Coronary artery (tissue), 2 donors: ENCODE measurements at regions not wholly inside any gene's neighbourhood (a gene's known extent, or its start where the extent isn't known, plus 50 kb on each side); places are given as distances from the start of the nearest gene placed in this dataset.

Experiments
- DNase-seq: peaks from one replicate; pipeline ENCODE4 v3.0.0-alpha.2; 2017; ENCODE audit warnings: low spot score
- H3K27ac ChIP-seq, 2 donors: fragments of 200-600 bp; sonication (generic); one replicate each; pipeline ENCODE4 v1.5.1; 2016 to 2019
- H3K4me3 ChIP-seq: fragments of 200-600 bp; sonication (generic); 2 replicates; pipeline ENCODE4 v1.5.1; 2016; ENCODE audit warnings: mild to moderate bottlenecking, moderate library complexity
- CTCF ChIP-seq: fragments of 200-600 bp; sonication (generic); IDR thresholded peaks from one replicate; pipeline ENCODE4 v1.5.1; 2019; ENCODE audit warnings: antibody characterized with exemption

DNA sequence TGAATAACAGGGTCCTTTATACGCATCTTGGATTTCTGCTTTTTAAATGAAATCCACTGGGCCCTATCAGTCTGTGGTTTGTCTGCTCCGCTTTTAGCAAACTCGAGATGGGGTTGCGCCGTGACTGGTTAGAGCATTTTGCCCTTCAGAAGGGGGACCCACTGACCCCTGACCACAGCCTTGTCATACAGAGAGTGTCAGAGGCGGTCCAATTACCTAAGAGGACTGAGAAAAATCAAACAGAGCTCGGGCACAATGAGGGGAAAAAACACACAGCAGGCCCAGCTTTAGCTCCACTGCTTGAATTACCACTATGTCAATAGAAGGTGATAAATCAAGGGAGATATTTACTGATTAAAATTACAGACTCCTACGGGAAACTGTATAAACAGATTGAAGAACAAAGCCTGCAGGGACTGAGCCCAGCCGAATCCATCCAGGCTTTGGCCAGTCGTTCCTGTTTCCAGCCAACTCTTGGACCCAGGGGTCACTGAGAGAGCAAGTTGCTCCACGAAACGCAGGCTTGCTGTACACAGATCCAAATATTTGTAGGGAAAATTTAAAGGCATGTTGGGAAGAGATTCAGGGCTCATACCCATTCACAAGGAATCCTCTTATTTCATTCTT is 131.9 kb upstream of the ZFHX3 start:
- H3K27ac ChIP-seq: peak overlapping the region; percentile 15 to 42
- H3K4me3 ChIP-seq: no peak overlapping the region
- DNase-seq: no peak
- no peak for TF ChIP-seq CTCF

DNA sequence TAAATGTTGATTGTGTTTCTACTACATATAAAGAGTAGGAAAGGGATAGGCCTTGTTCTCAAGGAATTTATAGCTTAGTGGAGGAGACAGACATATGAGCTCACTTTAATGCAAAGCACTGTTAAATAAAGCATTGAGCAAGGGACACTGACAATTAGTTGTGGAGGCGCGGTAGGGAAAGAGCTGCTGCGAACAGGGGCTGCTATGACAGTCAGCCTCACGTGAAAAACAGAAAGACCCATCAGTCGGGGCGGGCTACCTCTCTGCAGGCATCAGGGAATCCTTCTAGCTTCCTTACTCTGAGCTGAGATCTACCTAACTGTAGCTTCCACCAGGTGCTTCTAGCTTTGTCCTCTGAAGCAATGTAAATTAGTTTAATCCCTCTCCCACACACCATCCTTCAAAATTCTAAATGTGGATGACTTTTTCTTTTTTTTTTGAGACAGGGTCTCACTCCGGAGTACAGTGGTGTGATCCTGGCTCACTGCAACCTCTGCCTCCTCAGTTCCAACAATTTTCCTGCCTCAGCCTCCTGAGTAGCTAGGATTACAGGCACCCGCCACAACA is 129.9 kb upstream of the ZFHX3 start:
- no peak for DNase-seq
- TF ChIP-seq CTCF: no peak
- H3K4me3 ChIP-seq: no peak overlapping the region

GRCh38 chr16:73176577-73177013 is 128.7 kb upstream of the ZFHX3 start:
- DNase-seq: no peak
- no peak overlapping the region for H3K4me3 ChIP-seq
- peak; percentile 4 for TF ChIP-seq CTCF
- no peak overlapping the region for H3K27ac ChIP-seq

More for the DNA sequence above, 129.9 kb upstream of the ZFHX3 start:
- no peak overlapping the region for H3K27ac ChIP-seq

GRCh38 chr16:73172973-73173709 is 125.2 kb upstream of the ZFHX3 start:
- H3K4me3 ChIP-seq: peak overlapping the region; percentile 51
- H3K27ac ChIP-seq: peak overlapping the region; percentile 86 to 91
- no peak for TF ChIP-seq CTCF
- DNase-seq: no peak

GRCh38 chr16:73172241-73172972 is 124.5 kb upstream of the ZFHX3 start:
- DNase-seq: no peak
- H3K4me3 ChIP-seq: peak overlapping the region; percentile 14
- peak overlapping the region; percentile 86 to 91 for H3K27ac ChIP-seq
- no peak for TF ChIP-seq CTCF

DNA sequence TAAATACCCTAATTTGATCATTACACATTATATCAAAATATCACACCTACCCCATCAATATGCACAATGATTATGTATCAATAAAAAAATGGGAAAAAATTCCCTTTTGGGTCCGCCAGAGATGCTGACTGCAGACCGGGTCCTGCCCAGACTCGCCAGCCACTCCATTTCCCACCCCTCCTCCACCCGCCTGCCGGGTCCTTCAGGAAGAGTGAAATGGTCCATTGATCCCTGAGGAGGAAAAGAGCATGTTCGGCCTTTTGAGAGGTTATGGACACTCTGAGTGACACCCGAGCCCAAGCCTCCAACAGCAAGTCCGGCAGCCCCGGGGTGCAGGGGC is 123.9 kb upstream of the ZFHX3 start:
- no peak for DNase-seq
- Histone ChIP-seq H3K27ac (peak overlapping the region; percentile 86 to 91), H3K4me3 (peak overlapping the region; percentile 14)
- TF ChIP-seq CTCF: no peak
